NT2/D1 (cell line): ENCODE measurements at regions not wholly inside any gene's neighbourhood (a gene's known extent, or its start where the extent isn't known, plus 50 kb on each side); places are given as distances from the start of the nearest gene placed in this dataset.

Experiments
- DNase-seq: peaks from one replicate; pipeline ENCODE4 v3.0.0-alpha.2; 2011; ENCODE audit warnings: low read depth, low spot score
- H3K27me3 ChIP-seq: 2 replicates; pipeline ENCODE4 v1.6.0; 2011; ENCODE audit warnings: mild to moderate bottlenecking; ENCODE audit not compliant: insufficient read length, insufficient read depth
- H3K36me3 ChIP-seq: 2 replicates; pipeline ENCODE4 v1.6.1; 2011; ENCODE audit warnings: mild to moderate bottlenecking, low read length, mixed read lengths; ENCODE audit not compliant: insufficient read depth, insufficient read length
- H3K4me1 ChIP-seq: 2 replicates; pipeline ENCODE4 v1.5.1; 2011; ENCODE audit not compliant: insufficient read depth, insufficient read length
- H3K4me3 ChIP-seq: 2 replicates; pipeline ENCODE4 v1.5.1; 2011; ENCODE audit warnings: low read depth; ENCODE audit not compliant: insufficient read length
- H3K9ac ChIP-seq: 2 replicates; pipeline ENCODE4 v1.6.0; 2011; ENCODE audit warnings: low read depth; ENCODE audit not compliant: insufficient read length
- H3K9me3 ChIP-seq: 2 replicates; pipeline ENCODE4 v1.5.1; 2011; ENCODE audit warnings: mild to moderate bottlenecking, low read length; ENCODE audit not compliant: insufficient read depth
- SUZ12 ChIP-seq: IDR thresholded peaks from 2 replicates; pipeline ENCODE4 v1.6.1; 2011; ENCODE audit not compliant: insufficient read length, insufficient read depth; ENCODE audit errors: extremely low read depth
- YY1 ChIP-seq: IDR thresholded peaks from 2 replicates; pipeline ENCODE4 v1.6.1; 2011; ENCODE audit not compliant: insufficient read length, insufficient read depth
- ZNF274 ChIP-seq: IDR thresholded peaks from 2 replicates; pipeline ENCODE4 v1.6.1; 2011; ENCODE audit warnings: mild to moderate bottlenecking, low read depth, low read length

- Histone ChIP-seq H3K4me3 (no peak overlapping the region), H3K4me1 (no peaks in the 10 kb centered on the region)
Measured at GRCh38 chr2:190829642-190830041, 51.0 kb upstream of the GLS start.

More at GRCh38 chr2:190829642-190830041, 51.0 kb upstream of the GLS start:
- Histone ChIP-seq H3K36me3 (no peaks in the 10 kb centered on the region), H3K9me3 (no peaks in the 10 kb centered on the region), H3K27me3 (no peaks in the 10 kb centered on the region), H3K9ac (no peak overlapping the region)
- TF ChIP-seq SUZ12 (no peak), YY1 (no peak), ZNF274 (no peak)
- no peak for DNase-seq
